Endothelial cell of umbilical vein (primary cell): ENCODE measurements at regions not wholly inside any gene's neighbourhood (a gene's known extent, or its start where the extent isn't known, plus 50 kb on each side); places are given as distances from the start of the nearest gene placed in this dataset.

Source experiments
- BruUV-seq: library from RNA; stranded (reverse); fragments of 400-500 nt; replicated peaks from 2 replicates; lab custom pipeline; 2021; lab: Mats Ljungman, UMichigan
- CTCF ChIA-PET: fragments of 300-600, 350-600 bp; sonication (Branson Sonifier 250); formaldehyde crosslinking; loops from one replicate; lab custom pipeline; 2021; ENCODE audit warnings: antibody characterized with exemption, inconsistent platforms; lab: Charles Lee
- POLR2A ChIA-PET: fragments of 300-600, 350-600 bp; sonication (Branson Sonifier 250); formaldehyde crosslinking; loops from one replicate; lab custom pipeline; 2021; ENCODE audit warnings: antibody characterized with exemption, inconsistent platforms; lab: Charles Lee
- DNase-seq: peaks from one replicate; pipeline ENCODE4 v3.0.0-alpha.2; 2011; ENCODE audit warnings: low read depth, low spot score
- FAIRE-seq: peaks from 2 replicates; lab custom pipeline; 2011; peaks lifted over from hg19 to GRCh38; lab: Jason Lieb, UNC
- H2AFZ ChIP-seq: 2 replicates; pipeline ENCODE4 v1.6.0; 2012; ENCODE audit warnings: low read depth, low read length, control low read depth, inconsistent platforms
- H3K27ac ChIP-seq: 2 replicates; pipeline ENCODE4 v1.5.1; 2011; ENCODE audit warnings: low read depth, mild to moderate bottlenecking, control low read depth, low read length, moderate library complexity; ENCODE audit not compliant: insufficient read depth
- H3K27me3 ChIP-seq, 2 experiments: 2 replicates each; pipeline versions ENCODE4 v1.6.0 to v1.6.1; 2011; ENCODE audit warnings: low read length in 2 of 2, mixed read lengths in 1 of 2; ENCODE audit not compliant: control insufficient read depth in 2 of 2, insufficient read depth in 2 of 2
- H3K36me3 ChIP-seq, 2 experiments: 2 replicates in 1 of 2; 3 replicates in 1 of 2; pipeline ENCODE4 v1.5.1; 2011; ENCODE audit warnings: low read length in 2 of 2, mild to moderate bottlenecking in 1 of 2, moderate library complexity in 1 of 2; ENCODE audit not compliant: control insufficient read depth in 2 of 2, insufficient read depth in 2 of 2; ENCODE audit errors: extremely low read depth in 1 of 2
- H3K4me1 ChIP-seq: 3 replicates; pipeline ENCODE4 v1.5.1; 2011; ENCODE audit warnings: mild to moderate bottlenecking, low read length; ENCODE audit not compliant: control insufficient read depth, insufficient read depth; ENCODE audit errors: extremely low read depth
- H3K4me2 ChIP-seq: 2 replicates; pipeline ENCODE4 v1.6.1; 2011; ENCODE audit warnings: low read length, control low read depth, mixed read lengths; ENCODE audit not compliant: insufficient read depth
- H3K4me3 ChIP-seq, 3 experiments: fragments of 200-600 bp in 1 of 3; sonication (generic), shearing (Covaris generic) in 1 of 3; replicated peaks in 1 of 3; 2 replicates each; pipeline ENCODE4 v1.5.1; 2011 to 2016; ENCODE audit warnings: control low read depth in 3 of 3, low read length in 3 of 3, mild to moderate bottlenecking in 2 of 3, inconsistent platforms in 1 of 3, low read depth in 1 of 3, moderate library complexity in 1 of 3; ENCODE audit not compliant: insufficient read depth in 1 of 3
- H3K79me2 ChIP-seq: 2 replicates; pipeline ENCODE4 v1.6.0; 2012; ENCODE audit warnings: low read length, inconsistent platforms; ENCODE audit not compliant: control insufficient read depth, insufficient read depth
- H3K9ac ChIP-seq: replicated peaks from 2 replicates; pipeline ENCODE3; 2011; ENCODE audit warnings: low read length, control low read depth; ENCODE audit not compliant: insufficient read depth; ENCODE audit errors: extremely low read depth
- H3K9me1 ChIP-seq: replicated peaks from 3 replicates; pipeline ENCODE4 v1.6.0; 2011; ENCODE audit warnings: mild to moderate bottlenecking, low read length; ENCODE audit not compliant: control insufficient read depth, insufficient read depth; ENCODE audit errors: extremely low read depth
- H3K9me3 ChIP-seq: replicated peaks from 2 replicates; pipeline ENCODE4 v1.5.1; 2012; ENCODE audit warnings: low read length, inconsistent platforms; ENCODE audit not compliant: control insufficient read depth, insufficient read depth
- H4K20me1 ChIP-seq: replicated peaks from 2 replicates; pipeline ENCODE3; 2011; ENCODE audit warnings: mild to moderate bottlenecking, low read length; ENCODE audit not compliant: control insufficient read depth, insufficient read depth; ENCODE audit errors: extremely low read depth
- EZH2 ChIP-seq: IDR thresholded peaks from 2 replicates; pipeline ENCODE4 v1.6.1; 2012; ENCODE audit warnings: borderline replicate concordance, low read depth, mild to moderate bottlenecking, moderate library complexity, low read length, inconsistent platforms; ENCODE audit not compliant: severe bottlenecking
- FOS ChIP-seq: IDR thresholded peaks from 2 replicates; pipeline ENCODE4 v1.6.1; 2011; ENCODE audit warnings: mild to moderate bottlenecking, low read length, moderate library complexity, borderline replicate concordance; ENCODE audit not compliant: insufficient read depth
- GATA2 ChIP-seq: IDR thresholded peaks from 2 replicates; pipeline ENCODE4 v1.7.0; 2011; ENCODE audit warnings: low read depth, mild to moderate bottlenecking, moderate library complexity, mixed read lengths, low read length; ENCODE audit not compliant: insufficient read length, insufficient read depth
- JUN ChIP-seq: IDR thresholded peaks from 2 replicates; pipeline ENCODE4 v1.6.1; 2011; ENCODE audit warnings: borderline replicate concordance, low read depth; ENCODE audit not compliant: insufficient read length, insufficient read depth
- MYC ChIP-seq: IDR thresholded peaks from one replicate; pipeline ENCODE4 v1.6.1; 2011; ENCODE audit warnings: mild to moderate bottlenecking, low read depth, low read length
- POLR2A ChIP-seq: IDR thresholded peaks from 2 replicates; pipeline ENCODE4 v1.6.1; 2012; ENCODE audit warnings: low read depth, mild to moderate bottlenecking, control low read depth, low read length
- POLR2AphosphoS5 ChIP-seq: IDR thresholded peaks from 2 replicates; pipeline ENCODE4 v1.6.1; 2012; ENCODE audit warnings: low read depth, mild to moderate bottlenecking, control low read depth, low read length, moderate library complexity; ENCODE audit not compliant: insufficient read depth
- dilution Hi-C: fragments of 300-500 bp; cut with MboI; formaldehyde crosslinking; loops from one replicate; pipeline ENCODE4 v1.15.0; 2019; ENCODE audit warnings: low sequenced_read_pairs; ENCODE audit not compliant: extremely low pct_ligation_motif_present
- intact Hi-C: fragments of 100-400 bp; cut with micrococcal nuclease; formaldehyde crosslinking; loops from one replicate; pipeline ENCODE4 v1.10.0; 2022
- TF ChIP-seq, protein P1 (sequence below): IDR thresholded peaks from 2 replicates; pipeline ENCODE4 v1.6.1; 2011; ENCODE audit not compliant: insufficient read depth, insufficient read length
- TF ChIP-seq, protein P2 (sequence below), 2 donors: IDR thresholded peaks; 1 replicate in 1 of 2; 2 replicates in 1 of 2; pipeline ENCODE4 v1.5.1; 2011; ENCODE audit warnings: low read length in 2 of 2, mild to moderate bottlenecking in 2 of 2, moderate library complexity in 2 of 2, control low read depth in 1 of 2, inconsistent platforms in 1 of 2, low read depth in 1 of 2; ENCODE audit not compliant: insufficient read depth in 1 of 2; ENCODE audit errors: extremely low read depth in 1 of 2

DNA sequence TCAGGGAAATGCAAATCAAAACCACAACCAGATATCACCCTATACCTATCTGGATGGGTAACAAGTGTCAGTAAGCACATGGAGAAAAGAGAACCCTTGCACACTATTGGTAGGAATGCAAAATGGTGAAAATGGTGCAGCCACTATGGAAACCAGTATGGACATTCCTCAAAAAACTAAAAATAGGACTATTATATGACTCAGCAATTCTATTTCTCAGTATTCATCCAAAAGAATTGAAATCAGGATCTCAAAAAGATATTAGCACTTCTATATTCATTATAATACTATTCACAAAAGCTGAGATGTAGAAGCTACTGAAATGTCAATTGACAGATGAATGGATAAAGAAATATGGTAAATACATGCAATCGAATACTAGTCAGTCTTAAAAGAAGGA lies 491.1 kb upstream of the MYT1L start:
- CTCF ChIA-PET, result no interaction called here
- H3K9me3 ChIP-seq, result peaks cover 5% of the 10 kb centered on the region

More for the DNA sequence above, 491.1 kb upstream of the MYT1L start:
- Histone ChIP-seq H2AFZ (no peak overlapping the region), H3K4me3 (no peak overlapping the region), H3K79me2 (no peaks in the 10 kb centered on the region), H3K4me2 (no peak overlapping the region), H3K27ac (no peak overlapping the region), H3K9ac (no peak overlapping the region), H3K36me3 (no peaks in the 10 kb centered on the region), H3K27me3 (no peaks in the 10 kb centered on the region), H3K9me1 (no peaks in the 10 kb centered on the region), H3K4me1 (no peaks in the 10 kb centered on the region), H4K20me1 (no peaks in the 10 kb centered on the region)
- POLR2A ChIA-PET, result no interaction called here
- BruUV-seq, result no TSS peak
- intact Hi-C loops, result no loop called here
- TF ChIP-seq POLR2AphosphoS5 (no peak), JUN (no peak), EZH2 (no peak), FOS (no peak), MYC (no peak), GATA2 (no peak), POLR2A (no peak)
- TF ChIP-seq, protein P1, sequence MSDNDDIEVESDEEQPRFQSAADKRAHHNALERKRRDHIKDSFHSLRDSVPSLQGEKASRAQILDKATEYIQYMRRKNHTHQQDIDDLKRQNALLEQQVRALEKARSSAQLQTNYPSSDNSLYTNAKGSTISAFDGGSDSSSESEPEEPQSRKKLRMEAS, result no peak
- TF ChIP-seq, protein P2, sequence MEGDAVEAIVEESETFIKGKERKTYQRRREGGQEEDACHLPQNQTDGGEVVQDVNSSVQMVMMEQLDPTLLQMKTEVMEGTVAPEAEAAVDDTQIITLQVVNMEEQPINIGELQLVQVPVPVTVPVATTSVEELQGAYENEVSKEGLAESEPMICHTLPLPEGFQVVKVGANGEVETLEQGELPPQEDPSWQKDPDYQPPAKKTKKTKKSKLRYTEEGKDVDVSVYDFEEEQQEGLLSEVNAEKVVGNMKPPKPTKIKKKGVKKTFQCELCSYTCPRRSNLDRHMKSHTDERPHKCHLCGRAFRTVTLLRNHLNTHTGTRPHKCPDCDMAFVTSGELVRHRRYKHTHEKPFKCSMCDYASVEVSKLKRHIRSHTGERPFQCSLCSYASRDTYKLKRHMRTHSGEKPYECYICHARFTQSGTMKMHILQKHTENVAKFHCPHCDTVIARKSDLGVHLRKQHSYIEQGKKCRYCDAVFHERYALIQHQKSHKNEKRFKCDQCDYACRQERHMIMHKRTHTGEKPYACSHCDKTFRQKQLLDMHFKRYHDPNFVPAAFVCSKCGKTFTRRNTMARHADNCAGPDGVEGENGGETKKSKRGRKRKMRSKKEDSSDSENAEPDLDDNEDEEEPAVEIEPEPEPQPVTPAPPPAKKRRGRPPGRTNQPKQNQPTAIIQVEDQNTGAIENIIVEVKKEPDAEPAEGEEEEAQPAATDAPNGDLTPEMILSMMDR (IDR thresholded peaks at IDR 0.05; ENCODE audit: extremely low read depth in 1 of 2, insufficient read depth in 1 of 2, low read depth in 1 of 2, low read length in 2 of 2), result no peak
- dilution Hi-C loops, result no loop called here
- no peak for DNase-seq
- FAIRE-seq, result no peak
